ENCODE measurements at regions not wholly inside any gene's neighbourhood (a gene's known extent, or its start where the extent isn't known, plus 50 kb on each side); places are given as distances from the start of the nearest gene placed in this dataset.

DNA sequence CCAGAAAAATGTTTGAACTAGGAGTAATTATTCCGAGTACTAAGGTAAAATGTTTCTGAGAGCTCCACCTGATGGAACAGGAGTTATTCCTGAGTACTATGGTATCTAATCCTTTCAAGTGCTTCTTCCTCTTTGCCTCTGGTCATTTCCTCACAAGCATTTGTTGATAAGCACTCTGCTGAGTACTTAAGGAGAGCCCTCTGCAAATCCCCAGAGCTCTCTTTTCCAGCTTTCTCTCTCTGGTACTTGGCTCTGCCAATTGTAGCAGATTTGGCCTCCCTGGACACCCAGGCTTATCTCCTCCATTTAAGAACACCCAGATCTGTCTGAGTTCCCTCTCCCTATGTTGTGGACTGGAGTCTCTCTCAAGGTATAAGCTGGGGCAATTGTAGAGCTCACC is 457.0 kb downstream of the MN1 start:
- no peak for DNase-seq
- no peaks in the 10 kb centered on the region for H3K4me1 ChIP-seq
- 65 to 78% (median 76%) methylated on average over 1 of the region's 1 CpG for WGBS, 5 donors
- H3K36me3 ChIP-seq = no peaks in the 10 kb centered on the region
- H3K27ac ChIP-seq = no peak overlapping the region
- H3K4me3 ChIP-seq = no peak overlapping the region
- H3K27me3 ChIP-seq = peaks cover 0 to 13% (median 0%) of the 10 kb centered on the region in 3 donors
- intact Hi-C loops (cut with DNase I; ENCODE audit: low total_unique reads) = no loop called here
- H3K9me3 ChIP-seq = peaks cover 0 to 18% (median 14%) of the 10 kb centered on the region in 4 donors
- no peak for TF ChIP-seq EP300 (IDR thresholded peaks at IDR 0.05)
- TF ChIP-seq POLR2A (IDR thresholded peaks at IDR 0.05) = no peak
- no peak for TF ChIP-seq POLR2AphosphoS5 (IDR thresholded peaks at IDR 0.05)
- TF ChIP-seq, protein P1, sequence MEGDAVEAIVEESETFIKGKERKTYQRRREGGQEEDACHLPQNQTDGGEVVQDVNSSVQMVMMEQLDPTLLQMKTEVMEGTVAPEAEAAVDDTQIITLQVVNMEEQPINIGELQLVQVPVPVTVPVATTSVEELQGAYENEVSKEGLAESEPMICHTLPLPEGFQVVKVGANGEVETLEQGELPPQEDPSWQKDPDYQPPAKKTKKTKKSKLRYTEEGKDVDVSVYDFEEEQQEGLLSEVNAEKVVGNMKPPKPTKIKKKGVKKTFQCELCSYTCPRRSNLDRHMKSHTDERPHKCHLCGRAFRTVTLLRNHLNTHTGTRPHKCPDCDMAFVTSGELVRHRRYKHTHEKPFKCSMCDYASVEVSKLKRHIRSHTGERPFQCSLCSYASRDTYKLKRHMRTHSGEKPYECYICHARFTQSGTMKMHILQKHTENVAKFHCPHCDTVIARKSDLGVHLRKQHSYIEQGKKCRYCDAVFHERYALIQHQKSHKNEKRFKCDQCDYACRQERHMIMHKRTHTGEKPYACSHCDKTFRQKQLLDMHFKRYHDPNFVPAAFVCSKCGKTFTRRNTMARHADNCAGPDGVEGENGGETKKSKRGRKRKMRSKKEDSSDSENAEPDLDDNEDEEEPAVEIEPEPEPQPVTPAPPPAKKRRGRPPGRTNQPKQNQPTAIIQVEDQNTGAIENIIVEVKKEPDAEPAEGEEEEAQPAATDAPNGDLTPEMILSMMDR (IDR thresholded peaks at IDR 0.05) = no peak

DNA sequence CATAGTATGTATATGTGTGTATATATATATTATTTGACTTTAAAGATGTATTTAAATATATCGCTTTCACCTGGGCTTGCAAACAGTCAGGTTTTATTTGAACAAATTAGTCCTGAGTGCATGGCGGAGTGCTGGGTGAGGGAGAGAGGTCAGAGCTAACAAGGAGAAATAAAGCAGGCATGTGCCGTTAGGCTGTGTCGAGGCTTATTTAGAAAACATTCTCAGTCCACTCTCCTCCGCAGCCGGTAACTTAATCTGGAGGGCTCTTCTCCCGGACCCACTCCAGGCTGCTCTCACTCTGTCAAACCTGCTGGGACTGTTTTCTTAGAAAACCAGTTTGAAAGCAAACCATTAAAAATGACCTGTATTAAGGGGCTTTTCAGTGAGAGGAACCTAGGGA is 455.9 kb downstream of the MN1 start:
- Histone ChIP-seq H3K36me3 (no peaks in the 10 kb centered on the region), H3K4me3 (no peak overlapping the region), H3K27ac (no peak overlapping the region), H3K27me3 (peaks cover 0 to 13% (median 0%) of the 10 kb centered on the region in 3 donors), H3K4me1 (no peaks in the 10 kb centered on the region), H3K9me3 (peaks cover 4 to 23% (median 15%) of the 10 kb centered on the region in 4 donors)
- no peak for DNase-seq
- TF ChIP-seq, protein P1 (IDR thresholded peaks at IDR 0.05) = no peak
- TF ChIP-seq POLR2AphosphoS5 (IDR thresholded peaks at IDR 0.05) = no peak
- TF ChIP-seq POLR2A (IDR thresholded peaks at IDR 0.05) = no peak
- no peak for TF ChIP-seq EP300 (IDR thresholded peaks at IDR 0.05)
- intact Hi-C loops (cut with DNase I; ENCODE audit: low total_unique reads) = no loop called here
- 27 to 52% (median 37%) methylated on average over 7 of the region's 7 CpGs for WGBS, 5 donors

DNA sequence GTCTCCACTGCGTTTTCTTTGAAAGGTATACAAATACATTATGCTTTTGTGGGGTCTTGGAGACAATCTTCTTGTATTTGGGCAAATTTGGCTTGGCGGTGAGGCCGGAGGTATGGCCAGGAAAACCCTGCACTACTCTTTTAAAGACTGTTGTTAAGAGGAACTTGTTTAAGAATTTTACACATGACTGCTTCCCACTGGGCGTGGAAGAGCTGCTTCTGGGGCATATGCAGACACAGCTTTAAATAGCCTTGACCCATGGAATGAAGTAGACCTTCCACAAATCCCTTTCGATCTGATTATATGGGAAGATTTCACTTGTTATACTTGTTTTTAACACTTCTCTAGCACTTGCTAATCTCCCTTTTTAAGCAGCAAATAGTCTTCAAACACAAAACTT is 453.6 kb downstream of the MN1 start:
- no peak overlapping the region for H3K27ac ChIP-seq
- H3K9me3 ChIP-seq = peaks cover 0 to 11% (median 4%) of the 10 kb centered on the region in 4 donors
- peaks cover 0 to 17% (median 6%) of the 10 kb centered on the region in 3 donors for H3K27me3 ChIP-seq
- no peaks in the 10 kb centered on the region for H3K4me1 ChIP-seq
- 52 to 75% (median 56%) methylated on average over 5 of the region's 5 CpGs for WGBS, 5 donors
- no peaks in the 10 kb centered on the region for H3K36me3 ChIP-seq
- DNase-seq = no peak
- intact Hi-C loops (cut with DNase I; ENCODE audit: low total_unique reads) = no loop called here
- TF ChIP-seq POLR2AphosphoS5 (IDR thresholded peaks at IDR 0.05) = no peak
- TF ChIP-seq, protein P1 (IDR thresholded peaks at IDR 0.05) = no peak
- TF ChIP-seq EP300 (IDR thresholded peaks at IDR 0.05) = no peak
- no peak for TF ChIP-seq POLR2A (IDR thresholded peaks at IDR 0.05)
- no peak overlapping the region for H3K4me3 ChIP-seq

DNA sequence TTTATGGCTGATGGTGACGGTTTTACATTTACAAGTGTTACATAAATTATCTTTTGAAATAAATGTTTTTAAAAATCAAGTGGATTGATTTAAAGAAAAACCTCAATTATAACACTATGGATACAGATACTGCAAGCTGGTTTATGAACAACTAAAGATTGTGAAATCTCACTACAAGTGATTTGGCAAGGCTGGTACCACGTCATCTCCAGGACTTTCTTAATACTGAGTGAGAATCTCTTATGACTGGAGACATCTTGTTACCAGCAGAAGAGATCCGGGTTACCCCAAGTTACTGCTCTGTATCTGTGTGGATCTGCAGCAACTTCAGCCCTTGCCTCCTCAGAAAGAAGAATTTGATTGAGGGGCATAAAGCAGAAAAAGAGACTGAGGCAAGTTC is 452.9 kb downstream of the MN1 start:
- Histone ChIP-seq H3K4me1 (no peaks in the 10 kb centered on the region), H3K9me3 (peaks cover 0 to 11% (median 4%) of the 10 kb centered on the region in 4 donors), H3K27ac (no peak overlapping the region), H3K27me3 (peaks cover 0 to 20% (median 6%) of the 10 kb centered on the region in 3 donors), H3K4me3 (no peak overlapping the region), H3K36me3 (no peaks in the 10 kb centered on the region)
- WGBS, 5 donors = 71 to 86% (median 80%) methylated on average over 3 of the region's 3 CpGs
- no peak for DNase-seq
- intact Hi-C loops (cut with DNase I; ENCODE audit: low total_unique reads) = no loop called here
- TF ChIP-seq POLR2AphosphoS5 (IDR thresholded peaks at IDR 0.05) = no peak
- no peak for TF ChIP-seq EP300 (IDR thresholded peaks at IDR 0.05)
- no peak for TF ChIP-seq POLR2A (IDR thresholded peaks at IDR 0.05)
- TF ChIP-seq, protein P1 (IDR thresholded peaks at IDR 0.05) = no peak

Measured in stomach (tissue), 8 donors.